Stimulated activated CD4-positive, alpha-beta T cell treated with anti-CD3 and anti-CD28 coated beads, TNF-alpha, amount 100 ng/mL, for 4 hours (primary cell): ENCODE measurements at regions not wholly inside any gene's neighbourhood (a gene's known extent, or its start where the extent isn't known, plus 50 kb on each side); places are given as distances from the start of the nearest gene placed in this dataset.
"Not testable (repeated sequence)": the region's sequence is repeated elsewhere in the genome, so short reads cannot be mapped to it uniquely, and the experiment has no call there.

Experiments
- DNase-seq, 3 experiments: peaks; one replicate each; pipeline ENCODE4 v3.0.0-alpha.2; 2020; ENCODE audit warnings: low read depth in 3 of 3

DNA sequence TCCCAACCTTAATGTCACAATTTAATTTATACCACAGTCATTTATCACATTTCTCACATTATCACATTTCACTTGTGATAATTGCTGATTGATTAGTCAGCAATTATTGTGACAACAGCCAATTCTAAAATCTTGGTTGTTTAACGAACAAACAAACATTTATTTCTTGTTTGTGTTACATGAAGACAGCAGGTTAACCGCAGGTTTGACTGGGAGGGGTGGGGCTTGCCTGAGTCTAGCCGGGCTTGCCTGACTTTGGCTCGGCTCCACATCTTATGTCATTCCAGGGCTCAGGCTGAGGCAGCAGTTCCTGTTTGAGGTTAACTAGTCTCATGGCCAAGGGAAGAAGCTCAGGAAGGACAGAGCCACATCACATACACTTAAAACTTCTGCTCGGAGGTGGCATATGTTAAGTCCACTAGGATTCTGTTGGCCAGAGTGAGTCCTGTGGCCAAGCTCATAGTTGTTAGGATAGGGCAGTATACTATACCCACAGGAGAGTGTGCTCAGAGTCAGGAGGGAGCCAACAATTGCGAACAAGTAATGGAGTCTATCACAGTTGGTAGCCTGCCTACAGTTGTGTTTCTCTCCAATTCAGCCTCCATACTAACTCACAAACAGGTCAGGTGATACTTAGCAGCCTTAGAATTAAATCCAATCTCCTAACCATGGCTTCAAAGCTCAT is 90.0 kb upstream of the IFNGR1 start:
- DNase-seq = no peak

DNA sequence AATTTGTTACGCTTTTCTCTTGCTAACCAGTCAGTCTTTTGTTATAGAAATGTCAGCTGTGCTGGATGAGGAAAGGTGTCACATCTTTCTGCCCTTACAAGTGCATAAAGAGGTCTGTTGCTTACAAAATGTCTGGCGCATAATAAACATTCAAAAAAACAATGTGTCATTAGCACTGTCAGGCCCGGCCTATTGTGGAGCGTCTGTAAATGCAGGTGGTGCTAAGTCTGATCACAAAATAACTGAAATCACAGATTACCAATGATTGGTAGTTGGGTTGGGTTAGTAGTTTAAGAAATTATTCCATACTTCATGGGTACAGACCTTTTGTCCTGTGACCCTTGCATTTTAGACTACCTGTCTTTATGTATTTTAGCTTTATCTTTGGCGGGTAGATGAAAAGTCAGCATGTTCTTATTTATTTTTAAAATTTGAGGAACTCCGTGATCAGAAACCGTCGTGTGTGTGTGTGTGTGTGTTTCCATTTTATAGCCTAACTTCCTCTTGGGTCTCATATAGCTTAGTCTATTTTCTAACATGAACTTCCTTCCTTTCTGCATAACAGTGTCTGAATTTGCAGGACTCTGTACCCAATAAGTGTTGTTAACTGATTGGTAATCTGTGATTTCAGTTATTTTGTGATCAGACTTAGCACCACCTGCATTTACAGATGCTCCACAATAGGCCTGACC is 88.1 kb upstream of the IFNGR1 start:
- no peak for DNase-seq

DNA sequence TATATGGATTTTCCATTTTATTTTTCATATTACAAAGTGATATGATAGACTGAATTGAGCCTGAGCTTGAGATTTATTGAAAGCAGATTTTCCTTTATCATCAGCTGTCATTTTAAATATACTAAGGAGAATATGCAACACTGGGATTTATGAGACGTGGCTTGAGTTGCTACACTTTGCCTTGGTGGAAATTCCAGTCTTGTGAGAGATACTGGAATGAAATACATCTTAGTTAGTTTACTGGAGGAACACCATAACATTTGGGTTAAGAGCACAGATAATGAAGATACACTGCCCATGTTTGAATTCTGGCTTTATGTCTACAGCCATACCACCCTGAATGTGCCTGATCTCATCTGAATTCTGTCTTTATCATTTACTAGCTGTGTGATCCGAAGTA is 86.5 kb upstream of the IFNGR1 start:
- no peak for DNase-seq

DNA sequence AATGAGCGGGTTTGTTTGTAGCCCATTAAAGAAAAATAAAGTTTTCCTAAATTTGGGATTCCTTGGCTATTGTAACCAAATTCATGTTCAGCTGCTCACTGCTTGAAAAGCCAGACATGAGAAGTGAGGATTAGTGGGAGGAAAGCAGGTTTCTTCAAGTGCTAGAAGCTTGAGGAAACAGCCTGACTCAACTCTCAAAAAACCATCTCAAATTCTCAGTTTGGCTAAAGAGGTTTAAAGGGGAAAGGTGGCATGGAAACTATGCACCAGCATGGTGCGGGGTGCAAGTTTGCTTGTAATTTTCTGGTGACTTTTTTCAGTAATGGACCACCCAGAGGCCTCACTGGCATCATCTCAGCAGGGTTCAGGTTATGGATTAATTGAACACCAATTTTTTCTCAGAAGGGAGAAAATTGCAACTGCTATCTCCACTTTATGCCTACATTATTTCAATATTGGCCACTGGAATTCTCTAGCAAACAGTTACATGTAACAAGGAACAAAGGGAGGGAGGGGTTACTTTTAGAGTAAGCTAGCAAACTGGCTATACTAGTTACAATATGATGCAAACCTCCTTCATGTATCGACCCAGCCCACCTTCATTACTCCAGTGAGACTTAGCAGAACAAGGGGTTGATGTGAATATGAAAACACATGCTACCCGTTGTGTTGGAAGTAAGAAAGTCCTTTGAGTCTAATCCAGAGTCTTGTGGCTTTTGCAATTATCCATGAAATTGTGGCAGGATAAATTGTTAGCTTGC is 85.0 kb upstream of the IFNGR1 start:
- no peak for DNase-seq

DNA sequence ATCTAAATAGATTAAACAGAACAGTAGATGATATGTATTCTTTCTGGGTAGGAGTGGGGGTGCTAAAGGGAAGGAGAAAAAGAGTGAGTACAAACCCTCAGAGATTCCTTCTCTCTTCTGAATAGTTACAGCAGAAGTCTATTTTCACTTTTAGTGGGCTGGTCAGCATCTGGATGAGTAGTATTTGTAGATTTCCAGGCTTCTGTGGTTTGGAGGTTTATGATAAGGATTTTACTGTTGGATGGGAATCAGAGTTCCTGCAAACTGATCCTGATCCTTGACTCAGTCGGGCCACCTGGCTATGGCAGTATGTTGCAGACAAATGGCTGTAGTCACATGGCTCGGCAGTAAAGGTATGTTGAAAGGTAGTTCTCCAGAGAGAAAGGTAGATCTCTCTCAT is 84.3 kb upstream of the IFNGR1 start:
- no peak for DNase-seq

DNA sequence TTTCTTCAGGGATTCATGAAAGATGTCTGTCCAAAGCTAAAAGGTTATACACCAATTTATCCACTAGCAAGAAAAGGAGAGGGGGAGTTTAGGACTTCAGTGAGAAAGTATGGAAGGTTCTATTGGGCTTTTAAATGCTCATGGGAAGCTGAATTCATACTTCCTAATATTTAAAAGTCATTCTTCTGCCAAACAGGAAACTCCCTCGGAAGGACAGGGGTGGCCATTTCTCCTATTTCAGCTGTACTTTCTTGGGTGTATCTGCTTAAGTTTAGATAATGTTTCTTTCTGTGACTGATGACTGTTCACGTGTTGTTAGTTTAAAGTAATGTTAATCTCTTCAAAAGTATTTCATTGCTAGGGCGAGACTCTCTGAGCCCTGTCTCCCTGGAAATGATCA is 80.5 kb upstream of the IFNGR1 start:
- no peak for DNase-seq

DNA sequence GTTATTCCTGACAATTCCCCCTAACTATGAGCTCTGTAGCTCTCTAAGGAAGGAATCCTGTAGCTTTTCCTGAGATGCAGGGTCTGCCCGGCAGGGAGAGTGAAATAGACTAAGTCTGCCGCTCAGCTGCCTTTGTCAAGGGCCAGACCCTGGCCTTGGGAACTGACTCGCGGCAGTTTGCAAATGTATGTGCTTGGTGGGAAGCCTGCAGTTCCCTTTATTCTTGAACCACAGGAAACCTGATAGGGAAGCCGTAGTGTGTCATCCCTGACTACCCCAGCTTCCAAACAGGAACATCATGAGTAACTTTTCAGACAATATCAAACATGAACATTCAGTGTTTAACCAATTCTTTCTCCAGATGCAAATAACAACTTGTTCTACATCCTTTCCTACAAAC is 78.7 kb upstream of the IFNGR1 start:
- no peak for DNase-seq

DNA sequence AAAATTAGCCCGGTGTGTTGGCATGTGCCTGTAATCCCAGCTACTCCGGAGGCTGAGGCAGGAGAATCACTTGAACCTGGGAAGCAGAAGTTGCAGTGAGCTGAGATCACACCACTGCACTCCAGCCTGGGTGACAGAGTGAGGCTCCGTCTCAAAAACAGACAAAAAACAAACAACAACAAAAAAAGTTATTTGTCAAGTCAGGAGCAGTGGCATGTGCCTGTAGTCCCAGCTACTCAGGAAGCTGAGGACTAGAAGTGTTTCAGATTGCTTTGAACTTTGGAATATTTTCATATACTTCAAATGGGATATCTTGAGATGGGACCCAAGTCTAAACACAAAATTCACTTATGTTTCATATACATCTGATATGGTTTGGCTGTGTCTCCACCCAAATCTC is 73.1 kb upstream of the IFNGR1 start:
- not testable (repeated sequence) for DNase-seq

DNA sequence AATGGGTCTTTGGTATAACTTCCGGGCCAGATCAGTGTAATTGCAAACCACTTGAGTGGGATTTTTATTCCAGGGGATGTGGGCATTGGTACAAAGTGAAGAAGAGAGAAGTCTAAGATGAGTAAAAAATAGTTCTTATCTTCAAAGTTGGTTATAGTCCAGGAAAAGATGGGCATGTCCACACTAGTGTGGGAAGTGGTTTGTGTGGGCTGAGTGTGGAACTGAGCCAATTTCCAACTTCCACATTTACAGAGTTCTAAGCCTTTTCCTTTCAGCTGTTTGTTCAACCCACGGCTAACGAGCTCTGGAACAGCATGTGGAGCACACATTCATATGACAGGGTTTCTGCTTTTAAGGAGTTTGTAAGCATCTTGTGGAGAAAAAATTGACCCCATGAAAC is 72.3 kb upstream of the IFNGR1 start:
- no peak for DNase-seq

DNA sequence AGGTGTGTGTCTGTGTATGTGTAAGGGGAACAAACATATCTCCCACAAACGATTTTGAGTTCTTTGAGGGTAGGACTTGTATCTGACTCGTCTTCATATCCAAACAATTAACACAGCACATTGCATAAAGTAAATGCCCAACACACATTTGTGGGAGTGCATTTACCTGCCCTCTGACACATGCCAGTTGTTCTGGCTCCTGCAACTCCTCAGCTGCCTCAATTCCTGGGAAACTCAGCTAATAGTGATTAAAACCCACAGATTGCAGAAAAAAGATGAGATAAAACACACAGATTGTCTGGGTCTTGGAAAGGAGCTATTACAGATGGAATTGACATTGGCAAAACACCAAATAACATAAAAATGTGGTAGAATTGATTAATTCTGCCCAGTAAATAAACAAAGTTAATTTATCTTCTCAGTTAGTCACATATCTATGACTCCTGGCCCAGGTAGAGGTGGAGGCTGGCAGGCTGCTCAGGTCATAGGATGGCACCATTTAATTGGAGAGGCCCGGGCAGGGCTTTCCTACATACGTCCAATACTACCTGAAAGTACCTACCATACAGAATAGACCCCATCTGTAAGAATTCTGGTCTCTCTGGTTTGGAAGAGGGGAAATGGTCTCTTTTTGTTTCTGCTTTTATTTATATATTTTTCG is 71.5 kb upstream of the IFNGR1 start:
- no peak for DNase-seq

DNA sequence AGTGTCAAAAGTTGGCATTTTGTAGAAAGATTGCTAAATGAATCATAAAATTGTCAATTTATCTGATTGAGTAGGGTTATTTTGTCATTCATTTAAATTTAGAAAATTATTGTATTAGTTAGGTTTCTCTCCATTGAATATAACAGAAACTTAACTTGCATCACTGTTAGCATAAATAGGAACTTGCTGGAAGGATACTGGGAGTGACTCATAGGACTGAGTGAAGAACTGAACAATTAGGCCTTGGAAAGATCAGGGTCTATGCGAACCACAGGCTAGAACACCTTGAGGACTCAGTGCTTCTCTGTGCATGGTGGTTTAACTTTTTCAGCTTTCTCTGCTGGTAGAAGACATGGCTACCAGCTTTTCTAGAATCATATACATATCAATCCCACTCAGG is 67.7 kb upstream of the IFNGR1 start:
- no peak for DNase-seq

DNA sequence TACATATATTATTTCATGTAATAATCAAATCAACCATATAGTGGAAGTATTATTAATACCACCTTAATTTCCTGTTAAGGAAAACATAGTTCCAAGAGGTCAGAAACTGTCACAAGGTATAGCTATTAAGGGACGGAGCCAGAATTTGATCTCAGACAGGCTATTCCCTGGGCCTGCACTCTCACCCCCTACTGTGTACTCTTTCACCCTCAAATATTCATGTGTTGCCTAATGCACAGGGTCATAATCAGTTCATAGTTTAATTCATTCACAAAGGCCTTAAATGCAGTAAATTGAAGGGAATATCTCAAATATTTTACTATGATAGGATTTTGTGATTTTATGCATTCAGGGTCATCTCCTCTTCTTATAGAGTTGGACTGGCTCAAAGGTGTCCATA is 67.2 kb upstream of the IFNGR1 start:
- no peak for DNase-seq

DNA sequence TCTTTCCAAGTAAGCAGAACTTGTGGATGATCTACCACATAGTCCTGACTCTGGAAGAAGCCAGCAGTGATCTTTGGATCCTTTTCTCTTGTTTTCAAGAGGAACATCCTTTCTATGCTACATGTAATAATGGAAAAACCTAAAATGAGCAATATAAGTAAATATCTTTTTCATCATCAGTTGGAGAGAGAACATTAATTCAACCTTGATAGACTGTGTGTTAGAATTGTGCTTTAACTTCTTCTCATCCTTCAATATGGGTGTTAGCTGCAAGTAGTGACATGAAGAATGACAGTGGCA is 65.6 kb upstream of the IFNGR1 start:
- DNase-seq = no peak

DNA sequence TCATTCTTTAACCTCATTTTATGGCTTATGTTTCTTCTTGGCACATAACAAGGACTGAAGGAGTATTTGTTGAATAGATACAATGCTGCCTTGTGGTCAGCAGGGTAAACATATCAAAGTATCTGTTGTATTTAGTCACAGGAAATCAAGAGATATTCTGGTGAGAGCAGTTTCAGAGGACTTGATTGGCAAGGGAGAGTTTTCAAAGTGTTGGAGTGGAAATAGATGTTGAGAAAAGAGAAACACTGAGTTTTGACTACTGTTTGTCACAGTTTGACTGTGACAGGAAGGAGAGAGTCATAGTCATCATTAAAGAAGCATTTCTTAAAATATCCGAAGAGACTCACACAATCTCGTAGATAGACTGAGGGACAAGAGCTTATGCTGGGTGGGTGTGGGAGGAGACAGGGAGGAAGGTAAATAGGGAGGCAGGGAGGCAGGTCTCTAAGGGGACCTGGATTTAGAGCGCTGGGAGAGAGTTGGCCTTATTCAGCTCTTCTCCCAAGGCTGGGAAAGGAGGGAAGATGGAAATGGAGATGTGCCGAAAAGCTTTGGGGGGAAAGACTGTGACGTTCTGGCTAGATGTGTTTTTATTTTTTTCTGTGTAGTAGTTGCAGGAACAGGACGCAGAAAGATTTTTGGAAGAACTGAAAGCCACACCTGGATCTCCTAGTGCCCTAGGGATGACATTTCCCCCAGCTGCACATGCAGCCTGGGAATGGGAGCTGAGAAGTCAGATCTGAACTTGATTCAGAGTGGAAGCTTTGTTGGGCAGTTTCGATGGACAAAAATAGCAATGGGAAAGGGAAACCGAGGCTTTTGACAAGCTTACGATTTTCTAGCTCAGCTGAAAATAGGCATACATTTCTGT is 65.0 kb upstream of the IFNGR1 start:
- no peak for DNase-seq

DNA sequence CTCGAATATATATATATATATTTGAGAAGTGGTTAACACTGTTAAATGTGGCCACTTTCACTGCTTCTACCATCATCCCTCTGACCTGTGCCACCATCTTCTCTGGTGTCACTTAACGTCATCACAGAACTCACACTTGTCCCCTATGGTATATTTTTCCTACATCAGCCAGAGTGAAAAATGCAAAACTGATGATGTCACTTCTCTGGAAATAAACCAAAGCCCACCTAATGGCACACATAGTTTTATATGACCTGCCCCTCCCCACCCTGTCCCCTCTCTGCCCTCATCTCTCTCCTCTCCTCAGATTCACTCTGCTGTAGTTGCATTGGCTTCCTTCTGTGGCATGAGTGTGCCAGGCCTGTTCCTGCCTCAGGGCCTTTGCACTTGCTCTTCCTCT is 63.9 kb upstream of the IFNGR1 start:
- DNase-seq = no peak

DNA sequence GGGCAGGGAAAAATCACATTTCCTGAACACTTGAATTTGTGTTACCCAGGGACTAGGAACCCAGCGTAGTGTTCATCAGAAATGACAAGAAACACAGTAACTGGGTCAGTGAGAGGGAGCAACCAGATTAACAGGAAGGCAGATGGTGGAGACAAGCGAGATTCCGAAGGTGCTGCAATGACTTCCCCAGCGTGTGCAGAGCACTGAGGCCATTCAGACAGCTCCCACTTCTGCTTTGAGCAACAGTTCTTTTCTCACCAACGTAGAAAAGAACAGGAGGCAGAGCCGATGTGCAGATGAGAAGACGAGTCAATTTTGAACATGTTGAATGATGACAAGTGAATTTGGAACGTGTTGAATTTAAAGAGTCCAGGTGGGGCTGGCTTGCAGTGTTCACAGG is 63.1 kb upstream of the IFNGR1 start:
- DNase-seq = no peak

DNA sequence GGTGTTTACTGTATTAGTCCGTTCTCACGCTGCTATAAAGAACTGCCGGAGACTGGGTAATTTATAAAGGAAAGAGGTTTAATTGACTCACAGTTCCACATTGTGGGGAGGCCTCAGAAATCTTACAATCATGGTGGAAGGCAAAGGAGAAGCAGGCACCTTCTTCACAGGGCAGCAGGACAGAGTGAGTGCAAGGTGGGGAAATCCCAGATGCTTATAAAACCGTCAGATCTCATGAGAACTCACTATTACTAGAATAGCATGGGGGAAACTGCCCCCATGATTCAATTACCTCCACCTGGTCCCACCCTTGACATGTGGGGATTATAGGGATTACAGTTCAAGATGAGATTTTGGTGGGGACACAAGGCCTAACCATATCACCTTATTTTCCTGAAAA is 60.1 kb upstream of the IFNGR1 start:
- not testable (repeated sequence) for DNase-seq

DNA sequence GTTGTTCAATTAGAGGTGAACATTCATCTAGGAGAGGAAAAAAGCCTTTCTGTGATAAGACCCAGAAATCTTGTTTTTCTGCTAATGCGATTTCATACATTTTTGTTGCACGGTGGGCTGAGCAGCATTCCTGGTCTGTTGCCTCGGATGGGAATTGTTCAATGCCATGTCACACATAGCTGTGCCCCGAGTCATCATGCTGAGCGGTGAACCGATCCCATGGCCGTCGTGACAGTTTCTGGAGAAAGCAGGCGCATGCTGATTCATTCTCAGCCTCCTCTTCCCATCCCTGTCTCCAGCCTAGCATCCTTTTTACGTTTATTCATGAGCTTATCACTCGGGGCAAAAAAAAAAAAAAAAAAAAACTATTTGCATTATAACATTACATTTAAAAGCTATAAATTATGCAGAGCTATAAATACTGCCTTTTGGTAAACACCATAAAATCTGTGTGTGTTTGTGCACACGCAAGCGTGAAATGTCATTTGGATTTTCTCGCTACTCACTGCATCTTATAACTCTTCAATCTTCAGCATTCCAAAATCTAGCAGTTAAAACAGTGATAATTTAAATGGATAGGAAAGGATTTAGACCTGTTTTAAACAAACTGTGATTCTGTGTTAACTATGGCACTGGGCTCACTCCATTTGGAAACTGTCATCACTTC is 58.9 kb upstream of the IFNGR1 start:
- DNase-seq = no peak

DNA sequence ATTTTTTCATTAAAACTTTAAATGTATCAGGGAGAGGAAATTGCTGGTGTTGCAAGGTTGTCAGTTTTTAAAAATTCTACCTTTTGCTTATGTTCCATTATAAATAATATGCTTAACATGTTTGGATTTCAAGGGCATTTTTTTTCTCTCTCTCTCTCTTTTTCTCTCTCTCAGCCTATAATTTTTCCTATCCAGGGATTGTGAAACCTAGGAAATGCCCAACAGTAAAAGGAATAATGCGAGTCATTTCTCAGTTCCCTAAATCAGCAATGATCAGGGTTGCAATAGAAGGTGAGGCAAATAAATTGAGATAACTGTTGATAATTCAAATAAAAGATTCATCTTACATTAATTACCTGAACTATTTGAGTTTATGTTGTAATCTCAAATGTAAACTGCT is 53.2 kb upstream of the IFNGR1 start:
- DNase-seq = no peak

DNA sequence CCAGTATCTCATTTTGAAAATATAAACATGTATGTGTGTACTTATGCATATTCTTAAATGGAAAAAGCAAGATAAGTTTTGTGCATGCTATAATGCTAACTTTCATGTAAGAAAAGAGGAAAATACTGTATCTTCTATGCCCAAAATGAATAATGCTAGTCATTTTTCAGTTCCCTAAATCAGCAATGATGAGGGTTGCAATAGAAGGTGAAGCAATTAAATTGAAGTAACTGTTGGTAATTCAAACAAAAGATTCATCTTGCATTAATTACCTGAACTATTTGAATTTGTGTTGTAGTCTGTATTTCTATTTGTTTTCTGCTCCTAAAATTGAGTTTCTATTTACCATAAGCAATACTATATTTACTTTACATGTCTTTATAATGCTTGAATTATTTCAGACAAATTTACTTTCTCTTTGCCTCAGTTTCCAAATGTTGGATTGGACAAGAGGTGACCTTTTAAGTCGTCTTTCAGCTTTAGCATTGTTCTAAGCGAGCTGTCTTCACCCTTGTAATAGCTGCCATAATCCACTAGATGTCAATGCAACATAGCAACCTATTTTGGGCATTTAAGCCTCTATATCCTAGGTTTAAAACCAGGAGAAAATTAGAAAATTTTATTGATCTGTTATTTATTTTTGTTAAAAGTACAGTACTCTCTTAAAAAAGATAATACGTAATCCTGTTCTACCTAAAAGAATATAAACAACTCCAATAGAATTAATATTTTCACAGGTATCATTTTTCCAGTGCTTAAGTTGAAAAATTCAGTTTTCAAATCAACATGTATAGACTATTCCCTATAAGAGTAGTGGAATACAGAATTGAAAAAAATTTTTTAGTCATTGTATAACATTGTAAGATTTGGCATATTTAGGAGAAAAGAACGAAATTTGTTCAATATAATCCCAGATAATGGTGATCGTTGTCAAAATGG is 52.3 kb upstream of the IFNGR1 start:
- no peak for DNase-seq
